GM21390 (cell line): ENCODE measurements at regions not wholly inside any gene's neighbourhood (a gene's known extent, or its start where the extent isn't known, plus 50 kb on each side); places are given as distances from the start of the nearest gene placed in this dataset.

Experiments used
- ATAC-seq: cut with Tn5 transposase; IDR thresholded peaks from one replicate; pipeline ENCODE4 v1.9.1; 2021; ENCODE audit not compliant: unreplicated experiment

DNA sequence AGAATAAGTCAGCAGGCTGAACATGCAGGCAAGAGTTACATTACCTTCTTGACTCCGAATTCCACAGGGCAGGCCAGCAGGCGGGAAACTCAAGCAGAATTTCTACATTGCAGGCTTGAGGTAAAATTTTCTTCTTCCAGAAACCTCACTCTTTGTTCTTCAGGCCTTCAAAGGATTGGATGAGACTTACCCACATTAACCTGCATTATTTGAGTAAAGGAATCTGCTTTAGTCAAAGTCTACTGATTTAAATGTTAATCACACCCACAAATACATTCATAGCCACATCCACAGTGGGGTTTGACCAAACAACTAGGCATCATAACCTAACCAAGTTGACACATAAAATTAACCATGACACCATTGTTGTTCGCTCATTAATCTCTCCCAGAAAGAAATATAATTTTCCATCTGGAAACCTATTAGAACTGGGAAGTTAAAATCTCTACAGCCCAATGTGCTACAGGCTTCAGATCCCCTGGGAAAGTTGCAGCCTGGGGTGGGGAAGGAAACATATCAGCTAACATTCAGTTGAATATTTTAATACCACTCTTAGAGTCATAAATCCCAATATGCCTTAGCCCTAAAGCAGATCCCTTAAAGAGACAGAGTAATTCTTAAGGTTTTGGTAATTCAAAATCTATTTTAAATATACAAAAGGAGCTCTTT is 468.2 kb upstream of the TNP1 start:
- ATAC-seq = no peak

GRCh38 chr2:217326238-217327022 is 466.6 kb upstream of the TNP1 start:
- no peak for ATAC-seq

DNA sequence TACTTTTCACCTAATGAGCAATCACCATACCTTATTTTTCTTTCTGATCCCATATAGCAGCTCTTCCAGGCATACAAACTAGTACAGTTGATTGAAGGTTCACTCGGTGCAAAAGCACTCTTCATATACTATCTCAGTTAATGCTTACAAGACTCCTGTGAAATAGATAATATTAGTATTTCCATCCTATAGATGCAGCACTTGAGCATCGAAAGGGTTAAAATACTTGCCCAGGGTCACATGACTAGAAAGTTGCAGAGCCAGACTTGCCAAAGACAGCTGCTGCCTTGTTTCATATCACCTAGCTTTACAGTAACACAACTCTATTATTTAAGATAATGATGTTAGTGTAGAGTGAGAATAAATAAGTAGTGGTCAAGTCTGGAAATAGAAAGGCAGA is 466.0 kb upstream of the TNP1 start:
- no peak for ATAC-seq

DNA sequence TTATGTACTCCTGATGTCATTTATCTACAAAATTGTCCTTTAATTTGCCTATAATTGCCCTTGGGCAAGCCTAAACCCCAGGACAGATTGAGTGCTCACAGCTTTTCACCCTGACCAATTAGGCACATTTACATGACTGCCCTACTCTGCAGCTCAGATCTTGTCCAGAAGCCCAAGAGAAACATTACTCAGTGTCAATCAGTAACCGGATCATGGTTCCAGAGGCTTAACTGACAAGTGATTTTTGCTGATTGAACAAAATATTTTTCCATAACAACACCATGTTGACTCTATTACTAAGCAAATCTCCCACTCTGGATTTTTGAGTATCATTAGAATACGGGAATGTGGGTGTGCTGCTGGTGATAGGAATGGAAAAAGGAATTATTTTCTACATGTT is 465.4 kb upstream of the TNP1 start:
- no peak for ATAC-seq

DNA sequence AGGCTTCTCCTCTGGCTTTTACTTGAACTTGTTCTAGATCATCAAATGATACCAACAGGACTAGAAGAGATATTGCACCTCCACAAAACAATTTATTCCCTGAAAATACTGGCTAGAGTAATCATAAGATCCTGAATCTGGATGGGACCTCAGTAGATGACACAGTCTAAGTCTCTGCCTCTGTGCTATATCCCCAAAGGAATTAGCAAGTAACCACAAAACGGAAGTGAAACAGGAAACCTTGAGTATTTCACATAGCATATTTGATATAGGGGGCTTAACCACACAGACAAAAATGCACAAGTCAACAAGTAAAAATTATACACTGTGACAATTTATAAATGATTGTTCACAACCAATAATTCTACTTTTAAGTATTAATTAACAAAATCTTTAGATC is 456.9 kb upstream of the TNP1 start:
- peak; percentile 63 for ATAC-seq

DNA sequence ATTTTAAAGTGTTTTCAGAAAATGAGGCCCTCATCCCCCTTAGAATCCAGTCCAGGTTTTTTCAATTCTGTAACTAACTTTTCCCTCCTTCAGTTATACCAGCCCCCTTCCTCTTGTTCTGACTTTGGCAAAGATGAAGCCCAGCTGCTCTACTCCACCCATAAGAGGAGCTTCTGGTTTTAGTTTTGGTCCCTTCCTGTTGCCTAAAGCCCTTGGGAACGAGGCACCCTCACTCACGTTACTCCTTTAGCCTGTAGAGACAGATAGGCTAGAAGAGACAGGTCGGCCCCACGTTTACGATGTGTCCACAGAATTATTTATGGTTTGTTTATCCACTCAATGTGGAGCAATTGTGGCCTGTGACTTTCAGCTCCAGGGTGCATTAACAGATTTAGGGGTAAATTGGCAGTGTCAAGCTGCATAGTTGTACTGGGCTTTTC is 454.2 kb upstream of the TNP1 start:
- ATAC-seq = no peak

DNA sequence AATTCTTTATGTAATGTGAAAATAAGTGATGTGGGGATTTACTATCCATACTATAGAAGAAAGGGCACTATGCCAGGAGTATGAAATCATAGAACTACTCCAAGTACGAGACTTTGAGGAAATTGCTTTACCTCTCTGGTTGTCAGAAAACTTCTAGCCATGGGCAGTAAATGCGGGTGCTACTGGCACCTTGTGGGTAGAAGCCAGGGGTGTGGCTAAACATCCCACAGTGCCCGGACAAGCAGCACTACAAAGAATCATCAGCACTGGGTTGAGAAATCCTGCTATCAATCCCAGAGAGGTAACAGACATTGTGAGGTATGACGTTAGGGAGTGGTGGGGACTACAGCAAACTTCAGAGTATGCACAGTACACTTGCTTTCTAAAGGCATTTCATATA is 453.5 kb upstream of the TNP1 start:
- ATAC-seq = no peak

DNA sequence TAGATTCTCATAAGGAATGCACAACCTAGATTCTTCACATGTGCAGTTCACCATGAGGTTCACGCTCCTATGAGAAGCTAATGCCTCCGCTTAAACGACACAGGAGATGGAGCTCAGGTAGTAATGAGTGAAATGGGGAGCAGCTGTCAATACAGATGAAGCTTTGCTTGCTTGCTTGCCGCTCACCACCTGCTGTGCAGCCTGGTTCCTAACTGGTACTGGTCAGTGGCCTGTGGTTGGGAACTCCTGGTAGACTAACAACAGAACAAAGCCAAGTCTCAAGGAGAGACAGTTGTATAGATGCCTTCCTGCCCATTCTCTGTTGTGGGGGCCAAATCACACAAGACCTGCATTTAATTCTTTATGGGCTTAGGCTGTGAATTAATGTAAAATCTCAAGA is 449.2 kb upstream of the TNP1 start:
- ATAC-seq = no peak

DNA sequence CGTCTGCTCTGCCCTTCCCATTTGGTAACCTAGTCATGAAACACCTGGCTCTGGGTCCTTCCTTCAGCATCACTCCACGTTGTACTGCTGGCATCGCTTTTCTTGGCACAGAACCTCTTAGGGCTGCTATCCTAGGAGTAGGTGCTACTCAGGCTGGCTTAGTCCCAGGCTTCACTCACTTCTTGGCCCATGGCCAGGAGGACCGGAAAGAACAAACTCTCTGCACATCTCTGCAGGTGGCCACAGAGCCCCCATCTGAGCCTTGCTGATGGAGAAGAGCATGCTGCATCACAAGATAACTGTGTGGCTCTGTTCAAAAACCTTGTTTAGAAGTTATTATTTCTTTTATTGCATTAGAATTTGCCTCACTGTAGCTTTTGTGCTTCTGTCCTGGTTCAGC is 447.2 kb upstream of the TNP1 start:
- no peak for ATAC-seq

DNA sequence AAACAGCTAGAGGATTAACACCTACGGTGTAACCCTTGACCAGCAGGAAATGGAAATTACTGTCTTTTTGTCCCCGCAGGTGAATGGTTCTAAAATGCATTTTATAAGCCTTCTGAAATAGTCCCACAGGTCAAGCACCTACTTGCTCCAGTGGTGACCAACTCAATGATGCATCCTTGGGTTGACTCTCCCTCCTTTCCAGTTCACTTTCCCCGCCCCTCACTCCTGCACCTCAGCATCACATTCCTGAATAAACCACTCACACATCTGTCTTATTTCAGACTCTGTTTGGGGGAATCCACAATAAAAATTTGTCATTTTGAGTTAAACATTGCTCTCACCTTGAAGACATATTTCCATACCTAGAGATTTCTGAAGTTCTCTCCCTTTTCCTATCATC is 446.0 kb upstream of the TNP1 start:
- ATAC-seq = no peak

- ATAC-seq = no peak
Measured at GRCh38 chr2:217304582-217304981, 444.7 kb upstream of the TNP1 start.

- no peak for ATAC-seq
Measured at GRCh38 chr2:217302856-217303255, 443.0 kb upstream of the TNP1 start.

DNA sequence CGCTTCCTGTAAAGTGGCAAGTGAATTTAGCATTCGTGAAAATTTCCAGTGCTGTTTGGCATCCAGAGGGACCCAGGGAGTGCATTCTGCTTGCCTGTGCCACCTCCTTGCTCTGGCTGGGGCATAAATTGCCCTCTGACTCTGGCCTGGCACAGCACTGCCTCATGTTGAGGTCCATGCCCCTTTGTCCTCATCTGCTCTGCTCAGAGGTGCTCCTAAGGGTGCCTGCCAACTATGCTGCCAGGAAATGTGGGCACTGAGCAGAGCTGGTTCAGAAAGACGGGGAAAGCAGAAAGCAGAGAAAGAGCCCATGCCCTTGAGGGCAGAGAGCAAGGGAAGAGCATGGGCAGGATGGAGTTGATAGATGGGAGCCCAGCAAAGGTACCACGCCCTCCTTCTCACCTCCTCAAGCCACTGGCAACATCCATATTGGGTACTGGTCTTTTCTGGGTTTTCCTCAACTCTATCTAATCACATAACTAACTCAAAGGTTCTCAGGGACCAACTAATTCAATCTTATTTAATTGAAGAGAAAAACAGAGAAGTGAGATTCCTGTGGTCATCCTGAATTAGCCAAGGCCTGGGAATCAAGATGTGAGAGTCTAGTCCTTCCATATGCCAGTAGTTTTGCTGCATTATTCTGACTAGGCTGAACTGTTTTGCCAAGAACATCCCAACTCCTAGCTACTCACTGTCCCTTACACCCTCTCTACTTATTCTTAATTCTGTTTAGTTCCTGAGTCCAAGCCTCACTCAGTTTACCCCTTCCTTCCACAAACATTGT is 441.5 kb upstream of the TNP1 start:
- ATAC-seq = no peak

- ATAC-seq = no peak
Measured at GRCh38 chr2:217299590-217299989, 439.7 kb upstream of the TNP1 start.

- no peak for ATAC-seq
Measured at GRCh38 chr2:217297096-217297495, 437.2 kb upstream of the TNP1 start.

- ATAC-seq = no peak
Measured at GRCh38 chr2:217294818-217295217, 435.0 kb upstream of the TNP1 start.

DNA sequence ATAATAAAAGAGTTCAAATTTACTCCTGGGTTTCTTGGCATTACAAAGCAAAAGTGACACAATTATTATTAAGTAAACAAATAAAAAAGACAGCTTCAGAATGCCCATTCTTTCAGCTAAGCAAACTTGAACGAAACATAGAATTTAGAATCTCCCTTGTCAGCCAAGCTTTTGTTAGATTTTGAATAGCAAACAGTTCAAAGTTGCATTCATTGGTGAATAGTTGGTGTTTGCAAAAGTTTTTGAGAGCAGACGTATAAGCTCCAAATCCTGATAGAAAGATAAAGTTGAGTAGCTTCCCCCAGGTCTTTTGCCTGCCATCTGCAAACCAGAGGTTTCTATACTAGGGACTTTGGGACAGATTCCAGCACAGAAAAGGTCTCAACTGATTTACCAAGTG is 434.3 kb upstream of the TNP1 start:
- no peak for ATAC-seq

DNA sequence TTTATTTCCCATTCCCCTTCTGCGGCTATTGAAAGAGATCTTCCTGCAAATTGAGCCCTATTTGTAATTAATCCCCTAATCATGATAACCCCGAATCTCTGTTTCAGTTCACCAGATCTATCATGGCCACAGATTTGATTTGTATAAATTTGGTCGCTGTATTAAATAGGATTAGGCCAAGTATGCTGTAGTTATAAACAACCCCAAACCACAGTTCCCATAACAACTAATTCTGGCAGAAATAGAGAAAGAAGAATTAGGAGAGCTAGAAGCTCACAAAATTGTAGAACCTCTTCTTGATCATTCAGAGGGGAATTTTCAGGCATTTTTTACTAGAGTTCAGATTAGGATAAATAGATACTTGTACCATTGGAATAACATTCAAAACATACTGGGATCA is 433.7 kb upstream of the TNP1 start:
- ATAC-seq = no peak

GRCh38 chr2:217293046-217293445 is 433.2 kb upstream of the TNP1 start:
- no peak for ATAC-seq

- no peak for ATAC-seq
Measured at GRCh38 chr2:217291259-217291658, 431.4 kb upstream of the TNP1 start.

GRCh38 chr2:217290467-217290866 is 430.6 kb upstream of the TNP1 start:
- ATAC-seq = no peak

DNA sequence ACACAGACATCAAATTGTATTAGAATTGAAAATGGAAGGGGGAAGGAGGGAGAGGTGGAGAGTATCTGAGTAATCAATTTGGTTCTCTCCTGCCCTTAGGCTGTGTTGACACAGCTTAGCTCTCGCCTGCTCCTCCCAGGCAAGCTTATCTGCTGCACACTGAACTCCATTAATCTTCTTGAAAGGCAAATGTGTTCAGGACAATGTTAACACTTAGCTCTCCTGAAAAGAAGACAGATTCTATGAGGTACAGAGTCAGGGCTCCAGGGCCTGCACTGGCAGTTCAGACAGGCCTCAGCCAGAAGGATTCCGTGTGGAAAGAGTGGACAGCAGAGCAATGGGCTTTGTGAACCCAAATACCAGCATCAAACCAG is 430.0 kb upstream of the TNP1 start:
- ATAC-seq = no peak
